H1 (cell line): ENCODE measurements at regions not wholly inside any gene's neighbourhood (a gene's known extent, or its start where the extent isn't known, plus 50 kb on each side); places are given as distances from the start of the nearest gene placed in this dataset.

Experiments
- CTCF ChIA-PET: fragments of 300-600 bp; sonication (Branson Sonifier 250); formaldehyde crosslinking; loops from one replicate; lab custom pipeline; 2021; ENCODE audit not compliant: partially characterized antibody; lab: Charles Lee
- POLR2A ChIA-PET: fragments of 300-600 bp; sonication (Branson Sonifier 250); formaldehyde crosslinking; loops from one replicate; lab custom pipeline; 2021; ENCODE audit warnings: inconsistent platforms; ENCODE audit not compliant: partially characterized antibody; lab: Charles Lee
- DNase-seq, 2 experiments: peaks; one replicate each; pipeline versions ENCODE4 v3.0.0 to v3.0.0-alpha.2; 2010 to 2022; ENCODE audit warnings: low spot score in 2 of 2, low read depth in 1 of 2, mixed read lengths in 1 of 2
- FAIRE-seq: peaks from 2 replicates; lab custom pipeline; 2011; peaks lifted over from hg19 to GRCh38; lab: Jason Lieb, UNC
- H2AFZ ChIP-seq: 2 replicates; pipeline ENCODE4 v1.8.1; 2012; ENCODE audit warnings: low read length, inconsistent platforms
- H2AK5ac ChIP-seq: 2 replicates; pipeline ENCODE4 v1.6.1; 2013; ENCODE audit warnings: low read depth, low read length
- H2BK120ac ChIP-seq: replicated peaks from 2 replicates; pipeline ENCODE3; 2013; ENCODE audit warnings: low read depth, low read length, inconsistent platforms
- H2BK12ac ChIP-seq: 2 replicates; pipeline ENCODE4 v1.6.1; 2013; ENCODE audit warnings: low read depth, low read length
- H2BK15ac ChIP-seq: 2 replicates; pipeline ENCODE4 v1.6.1; 2013; ENCODE audit warnings: low read length
- H2BK20ac ChIP-seq: 2 replicates; pipeline ENCODE4 v1.6.1; 2013; ENCODE audit warnings: low read length
- H2BK5ac ChIP-seq: 2 replicates; pipeline ENCODE4 v1.6.1; 2013; ENCODE audit warnings: low read depth, low read length
- H3K14ac ChIP-seq: 2 replicates; pipeline ENCODE4 v1.6.1; 2013; ENCODE audit warnings: inconsistent platforms; ENCODE audit not compliant: insufficient read length
- H3K18ac ChIP-seq: 2 replicates; pipeline ENCODE4 v1.6.1; 2013; ENCODE audit warnings: low read length; ENCODE audit errors: extremely low read depth
- H3K23ac ChIP-seq: 2 replicates; pipeline ENCODE4 v1.6.1; 2013; ENCODE audit warnings: inconsistent platforms; ENCODE audit not compliant: insufficient read length
- H3K23me2 ChIP-seq: 2 replicates; pipeline ENCODE4 v1.6.1; 2013; ENCODE audit warnings: low read depth, low read length
- H3K27ac ChIP-seq: 2 replicates; pipeline ENCODE4 v1.6.1; 2011; ENCODE audit warnings: low read depth, low read length, inconsistent platforms
- H3K27me3 ChIP-seq, 4 experiments: replicated peaks in 1 of 4; 1 replicate in 1 of 4; 2 replicates in 3 of 4; pipeline versions ENCODE4 v1.6.1 to v1.8.1; 2011 to 2013; ENCODE audit warnings: low read length in 3 of 4, mild to moderate bottlenecking in 3 of 4, inconsistent platforms in 2 of 4, mixed read lengths in 2 of 4, moderate library complexity in 1 of 4; ENCODE audit not compliant: control insufficient read depth in 3 of 4, insufficient read depth in 3 of 4; ENCODE audit errors: extremely low read depth in 1 of 4
- H3K36me3 ChIP-seq, 4 experiments: 2 replicates each; pipeline versions ENCODE4 v1.6.1 to v1.8.1; 2011 to 2013; ENCODE audit warnings: mild to moderate bottlenecking in 4 of 4, low read length in 3 of 4, moderate library complexity in 2 of 4, control low read depth in 1 of 4, inconsistent platforms in 1 of 4; ENCODE audit not compliant: insufficient read depth in 4 of 4, control insufficient read depth in 2 of 4
- H3K4ac ChIP-seq: replicated peaks from 2 replicates; pipeline ENCODE3; 2013; ENCODE audit warnings: low read length, low read depth, mixed read lengths, inconsistent platforms; ENCODE audit not compliant: insufficient read length
- H3K4me1 ChIP-seq, 4 experiments: replicated peaks in 1 of 4; 1 replicate in 1 of 4; 2 replicates in 3 of 4; pipeline versions ENCODE4 v1.6.1 to v1.8.1; 2011 to 2013; ENCODE audit warnings: low read length in 3 of 4, inconsistent platforms in 2 of 4, mixed read lengths in 1 of 4; ENCODE audit not compliant: insufficient read depth in 4 of 4, control insufficient read depth in 3 of 4
- H3K4me2 ChIP-seq, 2 experiments: 2 replicates each; pipeline versions ENCODE4 v1.6.1 to v1.8.1; 2011 to 2013; ENCODE audit warnings: low read depth in 2 of 2, low read length in 2 of 2, control low read depth in 1 of 2, inconsistent platforms in 1 of 2, mild to moderate bottlenecking in 1 of 2; ENCODE audit not compliant: insufficient read depth in 1 of 2
- H3K4me3 ChIP-seq, 4 experiments: fragments of 200-600, 300-600 bp in 1 of 4; sonication (generic), shearing (Covaris generic), sonication (Bioruptor Twin) in 1 of 4; 2 replicates each; pipeline versions ENCODE4 v1.5.1 to v1.8.1; 2011 to 2016; ENCODE audit warnings: low read length in 4 of 4, low read depth in 3 of 4, control low read depth in 2 of 4, inconsistent platforms in 2 of 4, mild to moderate bottlenecking in 2 of 4, mixed read lengths in 1 of 4, moderate library complexity in 1 of 4; ENCODE audit not compliant: insufficient read depth in 2 of 4; ENCODE audit errors: extremely low read depth in 1 of 4
- H3K56ac ChIP-seq: replicated peaks from 2 replicates; pipeline ENCODE3; 2013; ENCODE audit warnings: low read depth, mild to moderate bottlenecking, mixed read lengths, low read length, inconsistent platforms; ENCODE audit not compliant: insufficient read length
- H3K79me1 ChIP-seq: 2 replicates; pipeline ENCODE4 v1.6.1; 2013; ENCODE audit warnings: low read depth, low read length, control low read depth
- H3K79me2 ChIP-seq, 2 experiments: 2 replicates each; pipeline versions ENCODE4 v1.6.1 to v1.8.1; 2012 to 2013; ENCODE audit warnings: low read length in 2 of 2, mild to moderate bottlenecking in 2 of 2, inconsistent platforms in 1 of 2; ENCODE audit not compliant: insufficient read depth in 2 of 2, control insufficient read depth in 1 of 2
- H3K9ac ChIP-seq, 4 experiments: replicated peaks in 1 of 4; 1 replicate in 1 of 4; 2 replicates in 3 of 4; pipeline versions ENCODE4 v1.6.1 to v1.8.1; 2011 to 2013; ENCODE audit warnings: low read depth in 3 of 4, low read length in 3 of 4, control low read depth in 2 of 4, mild to moderate bottlenecking in 2 of 4, moderate library complexity in 2 of 4, inconsistent platforms in 1 of 4; ENCODE audit errors: extremely low read depth in 1 of 4
- H3K9me3 ChIP-seq, 2 experiments: 2 replicates each; pipeline versions ENCODE4 v1.6.1 to v1.8.1; 2012 to 2013; ENCODE audit warnings: mild to moderate bottlenecking in 2 of 2, moderate library complexity in 2 of 2, control low read depth in 1 of 2, inconsistent platforms in 1 of 2, low read depth in 1 of 2, low read length in 1 of 2, mixed read lengths in 1 of 2; ENCODE audit not compliant: insufficient read depth in 2 of 2
- H4K20me1 ChIP-seq, 2 experiments: replicated peaks in 1 of 2; 2 replicates each; pipeline versions ENCODE3 to v1.8.1; 2011 to 2013; ENCODE audit warnings: inconsistent platforms in 2 of 2, low read length in 2 of 2, mild to moderate bottlenecking in 1 of 2; ENCODE audit not compliant: insufficient read depth in 2 of 2, control insufficient read depth in 1 of 2
- H4K5ac ChIP-seq: 2 replicates; pipeline ENCODE4 v1.6.1; 2013; ENCODE audit warnings: low read length, low read depth, mixed read lengths, inconsistent platforms; ENCODE audit not compliant: insufficient read length
- H4K8ac ChIP-seq: 2 replicates; pipeline ENCODE4 v1.8.0; 2013; ENCODE audit warnings: mild to moderate bottlenecking, moderate library complexity, low read length, inconsistent platforms; ENCODE audit not compliant: insufficient read depth; ENCODE audit errors: extremely low read depth
- H4K91ac ChIP-seq: replicated peaks from 2 replicates; pipeline ENCODE3; 2013; ENCODE audit warnings: low read length, mixed read lengths, inconsistent platforms; ENCODE audit not compliant: insufficient read length
- ASH2L ChIP-seq: fragments of 200-600, 300-600 bp; sonication (generic); IDR thresholded peaks from one replicate; pipeline ENCODE4 v1.7.1; 2017; ENCODE audit warnings: low read length
- CHD1 ChIP-seq: IDR thresholded peaks from 2 replicates; pipeline ENCODE4 v1.6.1; 2012; ENCODE audit warnings: low read depth, low read length, improper control_type of control experiment
- CREB1 ChIP-seq: IDR thresholded peaks from 2 replicates; pipeline ENCODE4 v1.6.1; 2012; ENCODE audit warnings: inconsistent platforms
- EZH2 ChIP-seq: fragments of 200-600 bp; sonication (generic); IDR thresholded peaks from 2 replicates; pipeline ENCODE4 v1.7.1; 2012; ENCODE audit warnings: low read depth, mild to moderate bottlenecking, moderate library complexity, low read length, inconsistent platforms; ENCODE audit not compliant: severe bottlenecking
- RNF2 ChIP-seq: fragments of 200-900, 300-1000 bp; sonication (generic); IDR thresholded peaks from 2 replicates; pipeline ENCODE4 v1.7.1; 2016; ENCODE audit warnings: borderline replicate concordance, low read depth, mild to moderate bottlenecking, antibody characterized with exemption, low read length; ENCODE audit not compliant: poor library complexity, severe bottlenecking; ENCODE audit errors: missing control alignments
- SP4 ChIP-seq: IDR thresholded peaks from 2 replicates; pipeline ENCODE4 v1.6.1; 2012; ENCODE audit warnings: low read length, inconsistent platforms
- WGBS, 2 experiments: shearing (Covaris generic) in 1 of 2; methylation state at CpG; one replicate each; pipeline versions ENCODE4 v1.1.6 to v1.1.7; 2013 to 2015; ENCODE audit warnings: low lambda C conversion rate in 2 of 2, mixed read lengths in 2 of 2, inconsistent platforms in 1 of 2, low coverage in 1 of 2, missing lambda C conversion rate in 1 of 2; ENCODE audit not compliant: insufficient replicate concordance in 2 of 2, insufficient coverage in 1 of 2, insufficient read length in 1 of 2; ENCODE audit errors: extremely low coverage in 1 of 2, missing lambda C conversion rate in 1 of 2; 5-methylcytosine and 5-hydroxymethylcytosine counted together

- no peak for DNase-seq
Measured at GRCh38 chr22:48052621-48052890, 1290.1 kb downstream of the TBC1D22A start.

More at GRCh38 chr22:48052621-48052890, 1290.1 kb downstream of the TBC1D22A start:
- Histone ChIP-seq H2BK12ac (no peak overlapping the region), H2AFZ (no peak overlapping the region), H3K9me3 (no peaks in the 10 kb centered on the region), H2BK20ac (no peak overlapping the region), H3K18ac (no peak overlapping the region), H2BK120ac (no peak overlapping the region), H3K79me2 (no peaks in the 10 kb centered on the region), H3K23me2 (peaks cover 7% of the 10 kb centered on the region; the same call in 1 of the 2 replicates), H3K27ac (no peak overlapping the region), H2BK5ac (no peak overlapping the region), H3K9ac (no peak overlapping the region), H2AK5ac (no peak overlapping the region), H3K56ac (no peak overlapping the region), H3K14ac (no peak overlapping the region), H3K4me3 (no peak overlapping the region), H4K5ac (no peak overlapping the region), H3K79me1 (no peaks in the 10 kb centered on the region), H4K91ac (no peak overlapping the region), H3K4me2 (no peak overlapping the region), H3K36me3 (no peaks in the 10 kb centered on the region), H3K23ac (no peak overlapping the region), H3K4me1 (no peaks in the 10 kb centered on the region), H4K20me1 (peaks cover 0 to 7% of the 10 kb centered on the region in 2 experiments), H2BK15ac (no peak overlapping the region), H4K8ac (no peak overlapping the region; the same call in 1 of the 2 replicates), H3K27me3 (no peaks in the 10 kb centered on the region), H3K4ac (no peak overlapping the region)
- FAIRE-seq, result no peak
- CTCF ChIA-PET, result interaction anchor here (0.9 kb wide), 1 partner anchor 15 kb away, joined by 4 read pairs; no protein-coding TSS in a partner anchor
- 96% methylated on average over 7 of the region's 7 CpGs; no CpG with 5 or more reads in 1 of the 2 experiments for WGBS, 2 experiments
- TF ChIP-seq CHD1 (no peak), RNF2 (no peak), ASH2L (no peak), CREB1 (no peak), EZH2 (no peak), SP4 (no peak)
- POLR2A ChIA-PET, result no interaction called here
